ENCODE measurements at regions not wholly inside any gene's neighbourhood (a gene's known extent, or its start where the extent isn't known, plus 50 kb on each side); places are given as distances from the start of the nearest gene placed in this dataset.

- Histone ChIP-seq H3K79me2 (ENCODE audit: insufficient read depth, low read length) (no peaks in the 10 kb centered on the region), H3K27ac (ENCODE audit: low read depth, low read length, poor library complexity, severe bottlenecking) (no peak overlapping the region), H3F3A (ENCODE audit: insufficient read depth, low read length) (no peaks in the 10 kb centered on the region), H3K4me3 (ENCODE audit: low read depth, low read length, poor library complexity, severe bottlenecking) (no peak overlapping the region), H4K20me1 (ENCODE audit: insufficient read depth, low read length) (no peaks in the 10 kb centered on the region), H3K9me3 (ENCODE audit: low read length) (no peaks in the 10 kb centered on the region), H3K4me1 (ENCODE audit: insufficient read depth, low read length, severe bottlenecking) (no peaks in the 10 kb centered on the region), H3K36me3 (ENCODE audit: insufficient read depth, low read length) (no peaks in the 10 kb centered on the region), H3K9me2 (ENCODE audit: low read depth, low read length) (no peaks in the 10 kb centered on the region), H3K9ac (ENCODE audit: low read length) (no peak overlapping the region), H3K27me3 (ENCODE audit: insufficient read depth, low read length) (no peaks in the 10 kb centered on the region), H2AFZ (ENCODE audit: low read length) (no peak overlapping the region), H3K4me2 (ENCODE audit: low read length) (no peak overlapping the region)
- TF ChIP-seq CTCF (IDR thresholded peaks at IDR 0.05; ENCODE audit: low read length) (no peak), EZH2 (IDR thresholded peaks at IDR 0.05; ENCODE audit: borderline replicate concordance, low read length) (no peak)
Observed at GRCh38 chr1:221192055-221192454, 312.8 kb downstream of the HLX start.

- H3K4me2 ChIP-seq (ENCODE audit: low read length), result no peak overlapping the region
- no peaks in the 10 kb centered on the region for H3K79me2 ChIP-seq (ENCODE audit: insufficient read depth, low read length)
Observed at GRCh38 chr1:221200464-221200863, 321.2 kb downstream of the HLX start.

GRCh38 chr1:221201773-221202172 is 322.5 kb downstream of the HLX start:
- Histone ChIP-seq H3K27me3 (ENCODE audit: insufficient read depth, low read length) (no peaks in the 10 kb centered on the region), H3K4me3 (ENCODE audit: low read depth, low read length, poor library complexity, severe bottlenecking) (no peak overlapping the region), H3K79me2 (ENCODE audit: insufficient read depth, low read length) (no peaks in the 10 kb centered on the region), H3K4me1 (ENCODE audit: insufficient read depth, low read length, severe bottlenecking) (no peaks in the 10 kb centered on the region), H3K9me2 (ENCODE audit: low read depth, low read length) (no peaks in the 10 kb centered on the region), H3K9ac (ENCODE audit: low read length) (no peak overlapping the region), H3K27ac (ENCODE audit: low read depth, low read length, poor library complexity, severe bottlenecking) (no peak overlapping the region), H3K4me2 (ENCODE audit: low read length) (no peak overlapping the region), H4K20me1 (ENCODE audit: insufficient read depth, low read length) (no peaks in the 10 kb centered on the region), H3K36me3 (ENCODE audit: insufficient read depth, low read length) (no peaks in the 10 kb centered on the region), H3F3A (ENCODE audit: insufficient read depth, low read length) (no peaks in the 10 kb centered on the region), H3K9me3 (ENCODE audit: low read length) (no peaks in the 10 kb centered on the region), H2AFZ (ENCODE audit: low read length) (no peak overlapping the region)
- TF ChIP-seq EZH2 (IDR thresholded peaks at IDR 0.05; ENCODE audit: borderline replicate concordance, low read length) (no peak), CTCF (IDR thresholded peaks at IDR 0.05; ENCODE audit: low read length) (no peak)

More at GRCh38 chr1:221200464-221200863, 321.2 kb downstream of the HLX start:
- Histone ChIP-seq H3F3A (ENCODE audit: insufficient read depth, low read length) (no peaks in the 10 kb centered on the region), H2AFZ (ENCODE audit: low read length) (no peak overlapping the region), H4K20me1 (ENCODE audit: insufficient read depth, low read length) (no peaks in the 10 kb centered on the region), H3K4me1 (ENCODE audit: insufficient read depth, low read length, severe bottlenecking) (no peaks in the 10 kb centered on the region), H3K9me2 (ENCODE audit: low read depth, low read length) (no peaks in the 10 kb centered on the region), H3K27ac (ENCODE audit: low read depth, low read length, poor library complexity, severe bottlenecking) (no peak overlapping the region), H3K4me3 (ENCODE audit: low read depth, low read length, poor library complexity, severe bottlenecking) (no peak overlapping the region), H3K36me3 (ENCODE audit: insufficient read depth, low read length) (no peaks in the 10 kb centered on the region), H3K9ac (ENCODE audit: low read length) (no peak overlapping the region), H3K9me3 (ENCODE audit: low read length) (no peaks in the 10 kb centered on the region), H3K27me3 (ENCODE audit: insufficient read depth, low read length) (no peaks in the 10 kb centered on the region)
- no peak for TF ChIP-seq CTCF (IDR thresholded peaks at IDR 0.05; ENCODE audit: low read length)
- no peak for TF ChIP-seq EZH2 (IDR thresholded peaks at IDR 0.05; ENCODE audit: borderline replicate concordance, low read length)
